ENCODE measurements at regions not wholly inside any gene's neighbourhood (a gene's known extent, or its start where the extent isn't known, plus 50 kb on each side); places are given as distances from the start of the nearest gene placed in this dataset.

DNA sequence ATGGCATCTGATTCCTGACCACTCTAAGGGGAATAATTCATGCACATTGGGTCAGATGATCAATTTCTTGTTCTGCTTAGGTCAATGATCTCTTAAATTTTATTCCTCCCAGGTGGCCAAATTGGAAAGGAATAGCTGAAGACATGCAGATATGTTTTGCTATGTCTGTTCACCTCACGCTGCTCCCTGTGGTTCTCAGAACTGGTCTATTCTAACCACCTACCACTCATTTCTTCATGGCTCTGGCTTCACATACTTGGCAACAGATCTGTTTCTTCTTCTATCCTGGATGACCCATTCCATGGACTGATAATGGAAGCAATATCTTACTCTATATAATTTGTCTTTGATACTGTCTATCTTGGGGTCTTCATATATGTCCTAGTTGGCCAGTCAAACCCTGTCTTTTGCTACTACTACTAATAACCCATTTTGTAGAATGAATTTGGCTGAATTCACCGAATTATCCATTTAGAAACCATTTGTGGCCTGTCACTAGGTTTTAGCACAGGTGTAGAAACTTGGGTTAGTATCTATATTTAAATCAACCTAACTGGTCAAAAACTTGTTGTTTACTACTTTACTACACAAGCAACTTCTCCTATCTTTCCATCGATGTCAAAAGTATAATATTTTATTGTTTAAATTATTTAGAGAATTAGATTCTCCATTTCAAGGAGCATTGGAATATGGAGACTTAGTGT lies 650.9 kb downstream of the TLE4 start:
- no peak for DNase-seq (ENCODE audit: extremely low read depth, low read depth, low spot score)

DNA sequence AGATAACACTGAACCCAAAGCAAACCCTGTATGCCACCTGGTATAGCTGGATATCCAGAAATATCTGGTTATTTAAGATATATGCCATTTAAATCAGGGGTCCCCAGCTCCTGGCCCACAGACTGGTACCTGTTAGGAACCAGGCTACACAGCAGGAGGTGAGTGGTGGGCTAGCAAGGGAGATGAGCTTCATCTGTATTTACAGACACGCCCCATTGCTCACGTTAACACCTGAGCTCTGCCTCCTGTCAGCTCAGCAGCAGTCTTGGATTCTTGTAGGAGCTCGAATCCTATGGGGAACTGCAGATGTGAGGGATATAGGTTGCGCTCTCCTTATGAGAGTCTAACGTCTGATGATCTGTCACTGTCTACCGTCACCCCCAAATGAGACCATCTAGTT lies 646.6 kb downstream of the TLE4 start:
- DNase-seq (ENCODE audit: extremely low read depth, low read depth, low spot score) = no peak

DNA sequence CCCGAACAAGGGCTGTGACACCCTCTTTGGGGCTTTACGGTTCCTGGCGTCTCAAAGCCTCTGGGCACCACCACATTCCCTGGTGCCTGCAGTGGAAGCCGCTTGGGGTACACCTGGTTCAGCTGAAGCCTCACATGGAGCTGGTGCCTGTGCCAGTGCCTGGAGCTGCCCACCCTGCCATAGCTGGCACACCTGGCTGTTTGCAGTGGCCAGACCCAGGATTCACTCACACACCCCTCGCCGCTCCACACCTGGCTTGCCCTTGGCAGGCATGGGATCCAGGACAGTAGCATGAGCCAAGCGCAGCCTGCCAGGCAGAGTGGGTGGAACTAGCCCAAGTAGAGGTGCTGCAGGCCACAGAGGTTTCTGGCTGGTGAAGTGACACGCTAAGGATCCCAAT lies 641.8 kb downstream of the TLE4 start:
- no peak for DNase-seq (ENCODE audit: extremely low read depth, low read depth, low spot score)

DNA sequence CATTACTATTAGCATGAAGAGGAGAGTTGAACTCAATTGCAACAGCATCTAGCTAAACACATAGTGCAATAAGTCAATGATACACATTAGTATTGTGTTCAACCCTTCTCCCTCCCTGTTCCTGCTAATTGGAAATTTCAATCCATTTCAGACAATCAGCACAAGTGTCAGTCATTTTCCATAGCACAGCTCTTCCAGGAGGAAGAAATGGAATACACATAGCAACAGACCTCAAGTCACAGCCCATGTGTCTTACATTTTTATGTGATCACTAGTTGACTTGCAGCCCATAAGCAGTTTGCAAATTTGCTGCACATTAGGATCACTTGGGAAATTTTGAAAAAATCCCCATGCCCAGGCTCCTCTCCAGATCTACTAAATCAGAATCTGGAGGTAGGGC lies 636.9 kb downstream of the TLE4 start:
- DNase-seq (ENCODE audit: extremely low read depth, low read depth, low spot score) = no peak

- DNase-seq (ENCODE audit: extremely low read depth, low read depth, low spot score) = no peak
Observed at GRCh38 chr9:80204054-80204453, 632.3 kb downstream of the TLE4 start.

GRCh38 chr9:80197661-80198060 lies 625.9 kb downstream of the TLE4 start:
- no peak for DNase-seq (ENCODE audit: extremely low read depth, low read depth, low spot score)

GRCh38 chr9:80191108-80191507 lies 619.3 kb downstream of the TLE4 start:
- no peak for DNase-seq (ENCODE audit: extremely low read depth, low read depth, low spot score)

DNA sequence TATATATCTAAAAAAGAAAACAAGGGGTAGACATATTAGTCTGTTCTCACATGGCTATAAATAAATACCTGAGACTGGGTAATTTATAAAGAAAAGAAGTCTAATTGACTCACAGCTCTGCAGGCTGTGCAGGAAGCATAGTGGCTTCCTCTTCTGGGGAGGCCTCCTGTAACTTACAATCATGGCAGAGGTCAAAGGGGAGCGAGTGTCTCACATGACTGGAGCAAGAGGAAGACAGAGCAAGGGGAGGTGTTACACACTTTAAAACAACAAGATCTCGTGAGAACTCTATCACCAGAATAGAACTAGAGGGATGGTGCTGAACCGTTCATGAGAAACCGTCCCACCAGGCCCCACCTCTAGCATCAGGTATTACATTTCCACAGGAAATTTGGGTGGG lies 616.8 kb downstream of the TLE4 start:
- no peak for DNase-seq (ENCODE audit: extremely low read depth, low read depth, low spot score)

DNA sequence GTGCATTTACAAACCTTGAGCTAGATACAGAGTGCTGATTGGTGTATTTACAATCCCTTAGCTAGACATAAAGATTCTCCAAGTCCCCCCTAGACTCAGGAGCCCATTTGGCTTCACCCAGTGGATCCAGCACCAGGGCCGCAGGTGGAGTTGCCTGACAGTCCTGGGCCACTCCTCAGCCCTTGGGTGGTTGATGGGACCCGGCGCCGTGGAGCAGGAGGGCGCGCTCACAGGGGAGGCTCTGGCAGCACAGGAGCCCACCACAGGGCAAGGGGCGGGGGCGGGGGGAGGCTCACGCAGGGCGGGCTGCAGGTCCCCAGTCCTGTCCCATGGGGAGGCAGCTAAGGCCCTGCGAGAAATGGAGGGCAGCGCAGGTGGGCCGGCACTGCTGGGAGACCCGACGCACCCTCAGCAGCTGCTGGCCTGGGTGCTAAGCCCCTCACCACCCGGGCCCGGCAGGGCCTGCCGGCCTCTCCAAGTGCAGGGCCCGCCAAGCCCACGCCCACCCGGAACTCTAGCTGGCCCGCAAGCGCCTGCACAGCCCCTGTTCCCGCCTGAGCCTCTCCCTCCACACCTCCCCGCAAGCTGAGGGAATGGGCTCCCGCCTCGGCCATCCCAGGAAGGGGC lies 613.5 kb downstream of the TLE4 start:
- DNase-seq (ENCODE audit: extremely low read depth, low read depth, low spot score) = no peak

DNA sequence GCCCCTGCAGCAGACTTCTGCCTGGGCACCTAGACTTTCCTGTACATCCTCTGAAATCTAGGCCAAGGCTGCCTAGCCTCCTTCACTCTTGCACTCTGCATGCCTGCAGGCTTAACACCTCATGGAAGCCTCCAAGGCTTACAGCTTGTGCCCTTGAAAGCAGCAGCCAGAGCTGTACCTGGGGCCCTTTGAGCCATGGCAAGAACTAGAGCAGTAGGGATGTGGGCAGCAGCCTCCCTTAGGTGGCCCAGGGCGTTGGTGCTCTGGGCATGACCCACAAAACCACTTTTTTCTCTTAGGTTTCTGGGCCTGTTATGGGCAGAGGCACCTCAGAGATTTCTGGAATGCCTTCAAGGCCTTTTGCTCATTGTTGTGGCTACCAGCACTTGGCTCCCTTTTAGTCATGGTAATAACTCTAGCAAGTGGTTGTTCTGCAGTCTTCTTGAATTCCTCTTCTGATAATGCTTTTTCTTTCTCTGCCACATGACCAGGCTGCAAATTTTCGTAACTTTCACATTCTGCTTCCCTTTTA lies 606.2 kb downstream of the TLE4 start:
- DNase-seq (ENCODE audit: extremely low read depth, low read depth, low spot score) = no peak

GRCh38 chr9:80175286-80176150 lies 603.8 kb downstream of the TLE4 start:
- DNase-seq (ENCODE audit: extremely low read depth, low read depth, low spot score) = peak; percentile 5

- no peak for DNase-seq (ENCODE audit: extremely low read depth, low read depth, low spot score)
Observed at GRCh38 chr9:80163889-80164288, 592.1 kb downstream of the TLE4 start.

DNA sequence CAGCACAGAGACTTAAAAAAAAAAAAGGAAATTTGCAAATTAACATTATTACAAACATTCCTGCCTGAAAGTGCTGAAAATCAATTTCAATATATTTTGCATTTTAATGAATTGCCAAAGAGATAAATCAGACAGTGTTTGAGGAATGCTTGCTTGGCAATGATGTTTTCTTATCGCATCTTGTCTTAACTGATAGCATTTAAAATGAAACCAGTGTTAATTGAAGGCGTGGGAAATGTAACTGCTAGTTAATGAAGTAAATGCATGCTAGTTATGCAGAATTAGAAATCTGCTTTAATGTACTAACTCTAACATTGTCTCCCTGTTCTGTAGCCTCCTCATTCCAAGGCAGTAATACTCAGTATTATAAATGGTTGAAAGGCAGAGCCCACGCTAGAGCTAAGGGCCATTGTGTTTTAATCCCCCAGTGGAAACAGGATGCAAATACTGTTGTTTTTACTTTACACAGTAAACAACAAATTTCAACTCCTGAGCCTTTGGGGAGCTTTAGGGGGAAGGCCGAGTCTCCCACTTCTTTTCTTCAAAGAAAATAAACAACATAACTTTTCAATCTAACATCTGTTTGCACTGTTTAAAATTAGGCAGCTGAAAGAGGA lies 586.9 kb downstream of the TLE4 start:
- no peak for DNase-seq (ENCODE audit: extremely low read depth, low read depth, low spot score)

GRCh38 chr9:80158131-80158530 lies 586.4 kb downstream of the TLE4 start:
- DNase-seq (ENCODE audit: extremely low read depth, low read depth, low spot score) = no peak

GRCh38 chr9:80157561-80157983 lies 585.8 kb downstream of the TLE4 start:
- no peak for DNase-seq (ENCODE audit: extremely low read depth, low read depth, low spot score)

- no peak for DNase-seq (ENCODE audit: extremely low read depth, low read depth, low spot score)
Observed at GRCh38 chr9:80156756-80157472, 585.1 kb downstream of the TLE4 start.

GRCh38 chr9:80156262-80156661 lies 584.5 kb downstream of the TLE4 start:
- DNase-seq (ENCODE audit: extremely low read depth, low read depth, low spot score) = no peak

DNA sequence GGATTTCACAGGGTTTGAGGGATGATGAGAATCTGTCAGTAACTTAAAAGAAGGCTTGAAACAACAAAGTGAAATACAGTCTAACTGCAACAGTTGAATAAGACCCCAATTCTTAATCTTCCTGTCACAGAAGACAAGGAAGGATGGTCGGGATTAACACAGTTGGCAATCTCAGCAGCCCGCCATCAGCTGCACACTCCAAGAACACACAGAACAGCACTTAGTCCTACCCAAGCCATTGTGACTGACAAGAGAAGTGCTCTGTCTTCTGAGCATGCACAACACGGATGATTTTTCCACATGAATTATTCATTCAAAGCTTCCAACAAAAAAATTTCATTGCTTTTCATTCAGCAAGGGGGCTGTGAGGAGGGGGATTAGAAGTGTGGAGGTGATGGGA lies 576.1 kb downstream of the TLE4 start:
- no peak for DNase-seq (ENCODE audit: extremely low read depth, low read depth, low spot score)

GRCh38 chr9:80146466-80146865 lies 574.7 kb downstream of the TLE4 start:
- DNase-seq (ENCODE audit: extremely low read depth, low read depth, low spot score) = no peak

DNA sequence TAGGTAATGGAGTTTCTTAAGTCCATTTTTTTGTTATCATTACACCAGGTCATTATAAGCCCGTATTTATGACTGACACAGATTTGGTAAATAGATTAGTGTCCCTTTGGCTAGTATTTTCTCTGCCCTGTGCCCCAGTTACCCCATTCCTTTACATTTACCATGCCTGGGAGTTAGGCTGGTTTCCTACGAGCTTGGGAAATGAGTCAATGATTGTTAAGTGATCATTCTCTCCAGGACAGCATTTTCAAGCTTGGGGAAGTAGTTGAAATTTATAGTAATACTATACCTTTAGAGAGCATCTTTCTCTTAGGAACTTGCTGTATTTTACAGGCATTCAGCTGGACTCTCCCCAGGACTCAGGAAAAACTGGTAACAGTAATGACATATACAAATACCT lies 573.1 kb downstream of the TLE4 start:
- no peak for DNase-seq (ENCODE audit: extremely low read depth, low read depth, low spot score)

Data from glomerular endothelial cell (primary cell).